ENCODE measurements at regions not wholly inside any gene's neighbourhood (a gene's known extent, or its start where the extent isn't known, plus 50 kb on each side); places are given as distances from the start of the nearest gene placed in this dataset.
A peak's percentile ranks its signal among the peaks of the same experiment; 100 is the strongest.

- TF ChIP-seq, protein P1, sequence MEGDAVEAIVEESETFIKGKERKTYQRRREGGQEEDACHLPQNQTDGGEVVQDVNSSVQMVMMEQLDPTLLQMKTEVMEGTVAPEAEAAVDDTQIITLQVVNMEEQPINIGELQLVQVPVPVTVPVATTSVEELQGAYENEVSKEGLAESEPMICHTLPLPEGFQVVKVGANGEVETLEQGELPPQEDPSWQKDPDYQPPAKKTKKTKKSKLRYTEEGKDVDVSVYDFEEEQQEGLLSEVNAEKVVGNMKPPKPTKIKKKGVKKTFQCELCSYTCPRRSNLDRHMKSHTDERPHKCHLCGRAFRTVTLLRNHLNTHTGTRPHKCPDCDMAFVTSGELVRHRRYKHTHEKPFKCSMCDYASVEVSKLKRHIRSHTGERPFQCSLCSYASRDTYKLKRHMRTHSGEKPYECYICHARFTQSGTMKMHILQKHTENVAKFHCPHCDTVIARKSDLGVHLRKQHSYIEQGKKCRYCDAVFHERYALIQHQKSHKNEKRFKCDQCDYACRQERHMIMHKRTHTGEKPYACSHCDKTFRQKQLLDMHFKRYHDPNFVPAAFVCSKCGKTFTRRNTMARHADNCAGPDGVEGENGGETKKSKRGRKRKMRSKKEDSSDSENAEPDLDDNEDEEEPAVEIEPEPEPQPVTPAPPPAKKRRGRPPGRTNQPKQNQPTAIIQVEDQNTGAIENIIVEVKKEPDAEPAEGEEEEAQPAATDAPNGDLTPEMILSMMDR (IDR thresholded peaks at IDR 0.05) = no peak
- TF ChIP-seq POLR2AphosphoS5 (IDR thresholded peaks at IDR 0.05) = no peak
- TF ChIP-seq POLR2A (IDR thresholded peaks at IDR 0.05) = no peak
- no peak for TF ChIP-seq EP300 (IDR thresholded peaks at IDR 0.05; ENCODE audit: low read depth)
- Histone ChIP-seq H3K9me3 (no peaks in the 10 kb centered on the region), H3K36me3 (no peaks in the 10 kb centered on the region), H3K27ac (peak overlapping the region; percentile 31 to 64 (median 44)), H3K27me3 (no peaks in the 10 kb centered on the region), H3K4me1 (peaks cover 6 to 37% (median 8%) of the 10 kb centered on the region in 4 donors), H3K4me3 (no peak overlapping the region)
- intact Hi-C loops (cut with DNase I; ENCODE audit: low total_unique reads) (no loop called here), in situ Hi-C loops (cut with MboI; ENCODE audit: low pct_ligation_motif_present in 1 of 4, low pct_unique_long_range_greater_than_20kb in 1 of 4, low sequenced_read_pairs in 3 of 4) (no loop called here)
- WGBS, 2 donors (ENCODE audit: low coverage in 1 of 2) = 61% methylated on average over 4 of the region's 4 CpGs
- no peak for DNase-seq
These were observed 270.1 kb upstream of the PTGER4 start for GRCh38 chr5:40409601-40410000.

GRCh38 chr5:40406741-40407211, 272.9 kb upstream of the PTGER4 start:
- in situ Hi-C loops (cut with MboI; ENCODE audit: low pct_ligation_motif_present in 1 of 4, low pct_unique_long_range_greater_than_20kb in 1 of 4, low sequenced_read_pairs in 3 of 4) = no loop called here
- Histone ChIP-seq H3K36me3 (no peaks in the 10 kb centered on the region), H3K27ac (peak overlapping the region; percentile 52 to 70 (median 62)), H3K4me1 (peaks cover 6 to 38% (median 8%) of the 10 kb centered on the region in 4 donors), H3K27me3 (no peaks in the 10 kb centered on the region), H3K4me3 (no peak overlapping the region), H3K9me3 (no peaks in the 10 kb centered on the region)
- TF ChIP-seq EP300 (IDR thresholded peaks at IDR 0.05; ENCODE audit: low read depth) (no peak), POLR2AphosphoS5 (IDR thresholded peaks at IDR 0.05) (no peak), POLR2A (IDR thresholded peaks at IDR 0.05) (no peak)
- TF ChIP-seq, protein P1 (IDR thresholded peaks at IDR 0.05) = no peak
- WGBS, 2 donors (ENCODE audit: low coverage in 1 of 2) = 53 to 59% methylated on average over 3 to 6 of the region's 6 CpGs
- intact Hi-C loops (cut with DNase I; ENCODE audit: low total_unique reads) = no loop called here
- DNase-seq = no peak

DNA sequence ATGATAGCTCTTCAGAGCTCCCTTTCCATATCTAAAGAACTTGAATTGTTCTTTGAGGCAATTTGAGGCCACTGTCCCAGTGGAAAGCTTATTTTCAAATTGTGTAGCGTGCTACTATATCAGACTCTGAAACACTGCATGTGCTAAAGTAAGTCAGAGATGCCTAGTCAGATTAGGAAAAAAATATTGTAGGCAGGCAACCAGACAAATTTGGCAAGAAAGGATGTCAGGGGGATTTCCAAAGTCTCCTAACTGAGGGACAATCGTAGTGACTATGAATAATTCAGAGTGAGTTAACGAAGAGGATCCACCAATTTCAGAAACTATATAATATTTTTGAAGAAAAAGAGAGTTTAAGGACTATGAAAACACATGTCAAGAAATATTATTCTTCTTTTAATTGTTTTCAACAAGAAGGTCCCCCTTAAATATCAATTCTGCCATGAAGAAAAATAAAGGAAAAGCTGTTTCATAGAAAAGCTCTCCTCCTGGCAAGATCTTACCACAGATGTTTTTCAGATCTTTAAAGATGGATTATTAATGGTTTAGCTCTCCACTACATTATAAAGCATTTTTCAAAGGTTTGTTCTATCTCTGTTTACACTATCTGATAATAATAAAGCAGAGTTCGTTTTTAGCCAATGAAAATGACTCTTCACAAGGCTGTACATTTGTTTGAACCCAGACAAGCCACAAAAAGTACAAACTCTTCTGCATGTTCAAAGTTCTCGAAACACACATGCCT, 273.5 kb upstream of the PTGER4 start:
- Histone ChIP-seq H3K27ac (peak overlapping the region; percentile 52 to 70 (median 62)), H3K4me3 (no peak overlapping the region), H3K9me3 (no peaks in the 10 kb centered on the region), H3K36me3 (no peaks in the 10 kb centered on the region), H3K27me3 (no peaks in the 10 kb centered on the region), H3K4me1 (peaks cover 6 to 35% (median 8%) of the 10 kb centered on the region in 4 donors)
- DNase-seq = no peak
- TF ChIP-seq EP300 (IDR thresholded peaks at IDR 0.05; ENCODE audit: low read depth) (no peak), POLR2AphosphoS5 (IDR thresholded peaks at IDR 0.05) (no peak), POLR2A (IDR thresholded peaks at IDR 0.05) (no peak)
- TF ChIP-seq, protein P1 (IDR thresholded peaks at IDR 0.05) = no peak
- WGBS, 2 donors (ENCODE audit: low coverage in 1 of 2) = 60 to 74% methylated on average over 4 to 5 of the region's 5 CpGs
- intact Hi-C loops (cut with DNase I; ENCODE audit: low total_unique reads) (no loop called here), in situ Hi-C loops (cut with MboI; ENCODE audit: low pct_ligation_motif_present in 1 of 4, low pct_unique_long_range_greater_than_20kb in 1 of 4, low sequenced_read_pairs in 3 of 4) (no loop called here)

GRCh38 chr5:40405230-40405629, 274.5 kb upstream of the PTGER4 start:
- H3K27ac ChIP-seq = peak overlapping the region in 3 of 4 donors; percentile 62 to 70 (median 63)
- no peak for TF ChIP-seq EP300 (IDR thresholded peaks at IDR 0.05; ENCODE audit: low read depth)
- no peak for TF ChIP-seq POLR2AphosphoS5 (IDR thresholded peaks at IDR 0.05)
- TF ChIP-seq POLR2A (IDR thresholded peaks at IDR 0.05) = no peak
- TF ChIP-seq, protein P1 (IDR thresholded peaks at IDR 0.05) = no peak
- H3K27me3 ChIP-seq = no peaks in the 10 kb centered on the region
- intact Hi-C loops (cut with DNase I; ENCODE audit: low total_unique reads) (no loop called here), in situ Hi-C loops (cut with MboI; ENCODE audit: low pct_ligation_motif_present in 1 of 4, low pct_unique_long_range_greater_than_20kb in 1 of 4, low sequenced_read_pairs in 3 of 4) (no loop called here)
- no peaks in the 10 kb centered on the region for H3K36me3 ChIP-seq
- WGBS, 2 donors (ENCODE audit: low coverage in 1 of 2) = 67 to 81% methylated on average over 2 of the region's 2 CpGs
- H3K4me1 ChIP-seq = peaks cover 6 to 29% (median 8%) of the 10 kb centered on the region in 4 donors
- DNase-seq = no peak
- no peaks in the 10 kb centered on the region for H3K9me3 ChIP-seq
- no peak overlapping the region for H3K4me3 ChIP-seq

Data from transverse colon (tissue), 4 donors.